H1 (cell line): ENCODE measurements at regions not wholly inside any gene's neighbourhood (a gene's known extent, or its start where the extent isn't known, plus 50 kb on each side); places are given as distances from the start of the nearest gene placed in this dataset.

ENCODE experiments used
- CTCF ChIA-PET: fragments of 300-600 bp; sonication (Branson Sonifier 250); formaldehyde crosslinking; loops from one replicate; lab custom pipeline; 2021; ENCODE audit not compliant: partially characterized antibody; lab: Charles Lee
- POLR2A ChIA-PET: fragments of 300-600 bp; sonication (Branson Sonifier 250); formaldehyde crosslinking; loops from one replicate; lab custom pipeline; 2021; ENCODE audit warnings: inconsistent platforms; ENCODE audit not compliant: partially characterized antibody; lab: Charles Lee
- DNase-seq, 2 experiments: peaks; one replicate each; pipeline versions ENCODE4 v3.0.0 to v3.0.0-alpha.2; 2010 to 2022; ENCODE audit warnings: low spot score in 2 of 2, low read depth in 1 of 2, mixed read lengths in 1 of 2
- FAIRE-seq: peaks from 2 replicates; lab custom pipeline; 2011; peaks lifted over from hg19 to GRCh38; lab: Jason Lieb, UNC
- H2AFZ ChIP-seq: 2 replicates; pipeline ENCODE4 v1.8.1; 2012; ENCODE audit warnings: low read length, inconsistent platforms
- H2AK5ac ChIP-seq: 2 replicates; pipeline ENCODE4 v1.6.1; 2013; ENCODE audit warnings: low read depth, low read length
- H2BK120ac ChIP-seq: replicated peaks from 2 replicates; pipeline ENCODE3; 2013; ENCODE audit warnings: low read depth, low read length, inconsistent platforms
- H2BK12ac ChIP-seq: 2 replicates; pipeline ENCODE4 v1.6.1; 2013; ENCODE audit warnings: low read depth, low read length
- H2BK15ac ChIP-seq: 2 replicates; pipeline ENCODE4 v1.6.1; 2013; ENCODE audit warnings: low read length
- H2BK20ac ChIP-seq: 2 replicates; pipeline ENCODE4 v1.6.1; 2013; ENCODE audit warnings: low read length
- H2BK5ac ChIP-seq: 2 replicates; pipeline ENCODE4 v1.6.1; 2013; ENCODE audit warnings: low read depth, low read length
- H3K14ac ChIP-seq: 2 replicates; pipeline ENCODE4 v1.6.1; 2013; ENCODE audit warnings: inconsistent platforms; ENCODE audit not compliant: insufficient read length
- H3K18ac ChIP-seq: 2 replicates; pipeline ENCODE4 v1.6.1; 2013; ENCODE audit warnings: low read length; ENCODE audit errors: extremely low read depth
- H3K23ac ChIP-seq: 2 replicates; pipeline ENCODE4 v1.6.1; 2013; ENCODE audit warnings: inconsistent platforms; ENCODE audit not compliant: insufficient read length
- H3K23me2 ChIP-seq: 2 replicates; pipeline ENCODE4 v1.6.1; 2013; ENCODE audit warnings: low read depth, low read length
- H3K27ac ChIP-seq: 2 replicates; pipeline ENCODE4 v1.6.1; 2011; ENCODE audit warnings: low read depth, low read length, inconsistent platforms
- H3K27me3 ChIP-seq, 4 experiments: replicated peaks in 1 of 4; 1 replicate in 1 of 4; 2 replicates in 3 of 4; pipeline versions ENCODE4 v1.6.1 to v1.8.1; 2011 to 2013; ENCODE audit warnings: low read length in 3 of 4, mild to moderate bottlenecking in 3 of 4, inconsistent platforms in 2 of 4, mixed read lengths in 2 of 4, moderate library complexity in 1 of 4; ENCODE audit not compliant: control insufficient read depth in 3 of 4, insufficient read depth in 3 of 4; ENCODE audit errors: extremely low read depth in 1 of 4
- H3K36me3 ChIP-seq, 4 experiments: 2 replicates each; pipeline versions ENCODE4 v1.6.1 to v1.8.1; 2011 to 2013; ENCODE audit warnings: mild to moderate bottlenecking in 4 of 4, low read length in 3 of 4, moderate library complexity in 2 of 4, control low read depth in 1 of 4, inconsistent platforms in 1 of 4; ENCODE audit not compliant: insufficient read depth in 4 of 4, control insufficient read depth in 2 of 4
- H3K4ac ChIP-seq: replicated peaks from 2 replicates; pipeline ENCODE3; 2013; ENCODE audit warnings: low read length, low read depth, mixed read lengths, inconsistent platforms; ENCODE audit not compliant: insufficient read length
- H3K4me1 ChIP-seq, 4 experiments: replicated peaks in 1 of 4; 1 replicate in 1 of 4; 2 replicates in 3 of 4; pipeline versions ENCODE4 v1.6.1 to v1.8.1; 2011 to 2013; ENCODE audit warnings: low read length in 3 of 4, inconsistent platforms in 2 of 4, mixed read lengths in 1 of 4; ENCODE audit not compliant: insufficient read depth in 4 of 4, control insufficient read depth in 3 of 4
- H3K4me2 ChIP-seq, 2 experiments: 2 replicates each; pipeline versions ENCODE4 v1.6.1 to v1.8.1; 2011 to 2013; ENCODE audit warnings: low read depth in 2 of 2, low read length in 2 of 2, control low read depth in 1 of 2, inconsistent platforms in 1 of 2, mild to moderate bottlenecking in 1 of 2; ENCODE audit not compliant: insufficient read depth in 1 of 2
- H3K4me3 ChIP-seq, 4 experiments: fragments of 200-600, 300-600 bp in 1 of 4; sonication (generic), shearing (Covaris generic), sonication (Bioruptor Twin) in 1 of 4; 2 replicates each; pipeline versions ENCODE4 v1.5.1 to v1.8.1; 2011 to 2016; ENCODE audit warnings: low read length in 4 of 4, low read depth in 3 of 4, control low read depth in 2 of 4, inconsistent platforms in 2 of 4, mild to moderate bottlenecking in 2 of 4, mixed read lengths in 1 of 4, moderate library complexity in 1 of 4; ENCODE audit not compliant: insufficient read depth in 2 of 4; ENCODE audit errors: extremely low read depth in 1 of 4
- H3K56ac ChIP-seq: replicated peaks from 2 replicates; pipeline ENCODE3; 2013; ENCODE audit warnings: low read depth, mild to moderate bottlenecking, mixed read lengths, low read length, inconsistent platforms; ENCODE audit not compliant: insufficient read length
- H3K79me1 ChIP-seq: 2 replicates; pipeline ENCODE4 v1.6.1; 2013; ENCODE audit warnings: low read depth, low read length, control low read depth
- H3K79me2 ChIP-seq, 2 experiments: 2 replicates each; pipeline versions ENCODE4 v1.6.1 to v1.8.1; 2012 to 2013; ENCODE audit warnings: low read length in 2 of 2, mild to moderate bottlenecking in 2 of 2, inconsistent platforms in 1 of 2; ENCODE audit not compliant: insufficient read depth in 2 of 2, control insufficient read depth in 1 of 2
- H3K9ac ChIP-seq, 4 experiments: replicated peaks in 1 of 4; 1 replicate in 1 of 4; 2 replicates in 3 of 4; pipeline versions ENCODE4 v1.6.1 to v1.8.1; 2011 to 2013; ENCODE audit warnings: low read depth in 3 of 4, low read length in 3 of 4, control low read depth in 2 of 4, mild to moderate bottlenecking in 2 of 4, moderate library complexity in 2 of 4, inconsistent platforms in 1 of 4; ENCODE audit errors: extremely low read depth in 1 of 4
- H3K9me3 ChIP-seq, 2 experiments: 2 replicates each; pipeline versions ENCODE4 v1.6.1 to v1.8.1; 2012 to 2013; ENCODE audit warnings: mild to moderate bottlenecking in 2 of 2, moderate library complexity in 2 of 2, control low read depth in 1 of 2, inconsistent platforms in 1 of 2, low read depth in 1 of 2, low read length in 1 of 2, mixed read lengths in 1 of 2; ENCODE audit not compliant: insufficient read depth in 2 of 2
- H4K20me1 ChIP-seq, 2 experiments: replicated peaks in 1 of 2; 2 replicates each; pipeline versions ENCODE3 to v1.8.1; 2011 to 2013; ENCODE audit warnings: inconsistent platforms in 2 of 2, low read length in 2 of 2, mild to moderate bottlenecking in 1 of 2; ENCODE audit not compliant: insufficient read depth in 2 of 2, control insufficient read depth in 1 of 2
- H4K5ac ChIP-seq: 2 replicates; pipeline ENCODE4 v1.6.1; 2013; ENCODE audit warnings: low read length, low read depth, mixed read lengths, inconsistent platforms; ENCODE audit not compliant: insufficient read length
- H4K8ac ChIP-seq: 2 replicates; pipeline ENCODE4 v1.8.0; 2013; ENCODE audit warnings: mild to moderate bottlenecking, moderate library complexity, low read length, inconsistent platforms; ENCODE audit not compliant: insufficient read depth; ENCODE audit errors: extremely low read depth
- H4K91ac ChIP-seq: replicated peaks from 2 replicates; pipeline ENCODE3; 2013; ENCODE audit warnings: low read length, mixed read lengths, inconsistent platforms; ENCODE audit not compliant: insufficient read length
- CREB1 ChIP-seq: IDR thresholded peaks from 2 replicates; pipeline ENCODE4 v1.6.1; 2012; ENCODE audit warnings: inconsistent platforms
- WGBS, 2 experiments: shearing (Covaris generic) in 1 of 2; methylation state at CpG; one replicate each; pipeline versions ENCODE4 v1.1.6 to v1.1.7; 2013 to 2015; ENCODE audit warnings: low lambda C conversion rate in 2 of 2, mixed read lengths in 2 of 2, inconsistent platforms in 1 of 2, low coverage in 1 of 2, missing lambda C conversion rate in 1 of 2; ENCODE audit not compliant: insufficient replicate concordance in 2 of 2, insufficient coverage in 1 of 2, insufficient read length in 1 of 2; ENCODE audit errors: extremely low coverage in 1 of 2, missing lambda C conversion rate in 1 of 2; 5-methylcytosine and 5-hydroxymethylcytosine counted together

DNA sequence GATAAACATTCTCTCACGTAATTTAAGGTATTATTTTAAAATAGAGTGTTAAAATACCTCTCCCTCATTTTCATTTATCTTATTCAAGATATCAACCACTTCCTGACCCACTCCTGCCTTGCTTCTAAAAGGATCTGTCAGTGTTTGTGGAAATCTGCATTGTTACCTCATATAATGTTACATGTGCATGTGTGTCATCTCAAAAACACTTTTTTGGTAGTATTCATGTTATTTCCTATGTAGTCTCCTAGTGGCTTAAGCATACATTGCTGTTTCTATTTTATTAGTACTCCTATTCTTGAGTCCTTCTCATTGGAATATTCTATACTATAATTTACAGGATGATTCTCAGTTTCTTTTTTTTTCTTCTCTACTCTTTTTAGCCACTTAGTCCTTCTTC lies 1360.7 kb upstream of the CELF2 start:
- Histone ChIP-seq H3K4me2 (no peak overlapping the region), H4K91ac (no peak overlapping the region), H3K4ac (no peak overlapping the region), H4K5ac (no peak overlapping the region), H3K56ac (no peak overlapping the region), H3K23ac (no peak overlapping the region), H3K27me3 (no peaks in the 10 kb centered on the region), H3K4me1 (no peaks in the 10 kb centered on the region), H2BK120ac (no peak overlapping the region), H4K20me1 (no peaks in the 10 kb centered on the region), H3K79me1 (no peaks in the 10 kb centered on the region), H3K4me3 (no peak overlapping the region), H2AFZ (no peak overlapping the region), H3K9me3 (no peaks in the 10 kb centered on the region), H2BK12ac (no peak overlapping the region), H3K27ac (no peak overlapping the region), H3K79me2 (no peaks in the 10 kb centered on the region), H2AK5ac (no peak overlapping the region), H3K14ac (no peak overlapping the region), H4K8ac (no peak overlapping the region), H3K18ac (no peak overlapping the region), H2BK15ac (no peak overlapping the region), H3K36me3 (no peaks in the 10 kb centered on the region), H2BK5ac (no peak overlapping the region), H3K9ac (no peak overlapping the region), H3K23me2 (no peaks in the 10 kb centered on the region), H2BK20ac (no peak overlapping the region)
- DNase-seq (no peak), FAIRE-seq (no peak)
- CTCF ChIA-PET: no interaction called here
- POLR2A ChIA-PET: no interaction called here
- 95% methylated on average over 1 of the region's 1 CpG; no CpG with 5 or more reads in 1 of the 2 experiments for WGBS, 2 experiments
- TF ChIP-seq CREB1: no peak
